ENCODE measurements at regions not wholly inside any gene's neighbourhood (a gene's known extent, or its start where the extent isn't known, plus 50 kb on each side); places are given as distances from the start of the nearest gene placed in this dataset.
"Not testable (repeated sequence)": the region's sequence is repeated elsewhere in the genome, so short reads cannot be mapped to it uniquely, and the experiment has no call there.

DNA sequence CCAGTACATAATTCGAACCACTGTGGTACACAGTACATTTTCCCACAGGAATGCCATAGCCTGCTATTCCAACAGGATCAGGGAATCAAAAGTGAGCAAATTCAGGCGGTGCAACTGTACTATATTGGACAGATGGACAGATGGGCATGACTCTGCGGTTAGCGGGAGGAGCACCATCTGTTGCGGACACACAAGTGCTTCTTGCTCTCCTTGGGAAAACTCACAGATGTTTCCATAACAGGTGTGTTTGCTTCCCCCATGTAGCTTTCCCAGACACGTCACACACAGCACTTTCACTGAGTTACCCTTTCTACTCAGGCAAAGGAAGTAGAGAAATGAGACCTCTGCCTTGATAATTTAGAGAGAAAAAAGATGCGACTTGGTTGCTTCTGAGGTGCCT lies 325.1 kb upstream of the THBS1 start:
- Histone ChIP-seq H3K9me3 (ENCODE audit: control insufficient read depth in 2 of 2, low read length in 2 of 2) (no peaks in the 10 kb centered on the region), H3K27me3 (ENCODE audit: control insufficient read depth, insufficient read depth, low read length) (peaks cover 4% of the 10 kb centered on the region), H3K4me1 (ENCODE audit: control insufficient read depth, insufficient read depth, low read length, poor library complexity, severe bottlenecking) (no peaks in the 10 kb centered on the region), H3K4me3 (ENCODE audit: low read depth, low read length) (no peak overlapping the region), H3K36me3 (ENCODE audit: control insufficient read depth, insufficient read depth, low read length) (no peaks in the 10 kb centered on the region), H3K27ac (ENCODE audit: insufficient read depth, low read length, poor library complexity, severe bottlenecking) (no peak overlapping the region)
- ATAC-seq (ENCODE audit: low read depth in 2 of 2): no peak
- Mint-ChIP-seq H3K27me3 (peaks cover 10% of the 10 kb centered on the region), H3K27ac (no peak overlapping the region), H3K4me3 (no peak overlapping the region), H3K36me3 (no peaks in the 10 kb centered on the region), H3K9me3 (peaks cover 0 to 4% (median 0%) of the 10 kb centered on the region in 7 donors), H3K4me1 (no peaks in the 10 kb centered on the region)
- DNase-seq: no peak

DNA sequence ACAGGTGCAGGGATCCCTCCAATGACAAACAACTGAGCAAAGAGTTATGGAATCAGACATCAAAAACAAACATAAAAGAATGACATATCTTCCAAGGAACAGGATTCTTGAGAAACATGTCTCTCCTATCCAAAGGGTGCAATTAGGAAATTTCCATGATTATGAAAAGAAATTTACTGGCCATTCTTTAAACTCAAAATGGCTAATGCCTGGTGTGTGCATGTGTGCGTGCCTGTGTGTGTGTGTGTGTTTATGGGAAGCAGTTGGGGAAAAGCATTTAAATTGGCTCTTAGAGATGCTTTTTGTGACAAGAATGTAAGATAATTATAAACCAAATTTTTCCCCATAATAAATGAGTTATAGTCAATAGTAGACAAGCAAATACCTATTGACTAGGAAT lies 320.5 kb upstream of the THBS1 start:
- no peak overlapping the region for H3K4me3 Mint-ChIP-seq
- peaks cover 0 to 4% (median 0%) of the 10 kb centered on the region in 7 donors for H3K9me3 Mint-ChIP-seq
- ATAC-seq (ENCODE audit: low read depth in 2 of 2) (no peak), DNase-seq (no peak)
- H3K36me3 Mint-ChIP-seq: no peaks in the 10 kb centered on the region
- H3K4me3 ChIP-seq (ENCODE audit: low read depth, low read length): no peak overlapping the region
- H3K27me3 Mint-ChIP-seq: peaks cover 5% of the 10 kb centered on the region
- no peaks in the 10 kb centered on the region for H3K4me1 ChIP-seq (ENCODE audit: control insufficient read depth, insufficient read depth, low read length, poor library complexity, severe bottlenecking)
- no peak overlapping the region for H3K27ac ChIP-seq (ENCODE audit: insufficient read depth, low read length, poor library complexity, severe bottlenecking)
- H3K27ac Mint-ChIP-seq: peak overlapping the region in 1 of 3 donors; percentile 29
- H3K4me1 Mint-ChIP-seq: peaks cover 0 to 18% (median 9%) of the 10 kb centered on the region in 4 donors
- H3K36me3 ChIP-seq (ENCODE audit: control insufficient read depth, insufficient read depth, low read length): no peaks in the 10 kb centered on the region
- no peaks in the 10 kb centered on the region for H3K9me3 ChIP-seq (ENCODE audit: control insufficient read depth in 2 of 2, low read length in 2 of 2)
- H3K27me3 ChIP-seq (ENCODE audit: control insufficient read depth, insufficient read depth, low read length): peaks cover 2% of the 10 kb centered on the region

- Mint-ChIP-seq H3K4me1 (peaks cover 0 to 18% (median 9%) of the 10 kb centered on the region in 4 donors), H3K4me3 (no peak overlapping the region), H3K9me3 (peaks cover 0 to 4% (median 0%) of the 10 kb centered on the region in 7 donors), H3K27me3 (peaks cover 5% of the 10 kb centered on the region), H3K27ac (no peak overlapping the region), H3K36me3 (no peaks in the 10 kb centered on the region)
- Histone ChIP-seq H3K27ac (ENCODE audit: insufficient read depth, low read length, poor library complexity, severe bottlenecking) (no peak overlapping the region), H3K36me3 (ENCODE audit: control insufficient read depth, insufficient read depth, low read length) (no peaks in the 10 kb centered on the region), H3K9me3 (ENCODE audit: control insufficient read depth in 2 of 2, low read length in 2 of 2) (no peaks in the 10 kb centered on the region), H3K27me3 (ENCODE audit: control insufficient read depth, insufficient read depth, low read length) (peaks cover 2% of the 10 kb centered on the region), H3K4me3 (ENCODE audit: low read depth, low read length) (no peak overlapping the region), H3K4me1 (ENCODE audit: control insufficient read depth, insufficient read depth, low read length, poor library complexity, severe bottlenecking) (no peaks in the 10 kb centered on the region)
- no peak for ATAC-seq (ENCODE audit: low read depth in 2 of 2)
- DNase-seq: no peak
Measured at GRCh38 chr15:39260791-39261190, 320.1 kb upstream of the THBS1 start.

GRCh38 chr15:39261397-39262183 lies 319.3 kb upstream of the THBS1 start:
- not testable (repeated sequence) for DNase-seq; H3K27me3 ChIP-seq (ENCODE audit: control insufficient read depth, insufficient read depth, low read length); H3K27ac ChIP-seq (ENCODE audit: insufficient read depth, low read length, poor library complexity, severe bottlenecking); H3K4me1 ChIP-seq (ENCODE audit: control insufficient read depth, insufficient read depth, low read length, poor library complexity, severe bottlenecking); H3K4me3 ChIP-seq (ENCODE audit: low read depth, low read length); H3K36me3 ChIP-seq (ENCODE audit: control insufficient read depth, insufficient read depth, low read length); H3K4me3 Mint-ChIP-seq; ATAC-seq (ENCODE audit: low read depth in 2 of 2); H3K9me3 ChIP-seq (ENCODE audit: control insufficient read depth in 2 of 2, low read length in 2 of 2); H3K27ac Mint-ChIP-seq; H3K36me3 Mint-ChIP-seq; H3K27me3 Mint-ChIP-seq; H3K9me3 Mint-ChIP-seq
- H3K4me1 Mint-ChIP-seq: peaks cover 0 to 18% (median 9%) of the 10 kb centered on the region in 4 donors

- not testable (repeated sequence) for H3K9me3 ChIP-seq (ENCODE audit: control insufficient read depth in 2 of 2, low read length in 2 of 2); H3K4me3 Mint-ChIP-seq; H3K36me3 ChIP-seq (ENCODE audit: control insufficient read depth, insufficient read depth, low read length); H3K4me3 ChIP-seq (ENCODE audit: low read depth, low read length); H3K27ac ChIP-seq (ENCODE audit: insufficient read depth, low read length, poor library complexity, severe bottlenecking); H3K27me3 ChIP-seq (ENCODE audit: control insufficient read depth, insufficient read depth, low read length); H3K27me3 Mint-ChIP-seq; H3K9me3 Mint-ChIP-seq; ATAC-seq (ENCODE audit: low read depth in 2 of 2); H3K36me3 Mint-ChIP-seq; H3K4me1 ChIP-seq (ENCODE audit: control insufficient read depth, insufficient read depth, low read length, poor library complexity, severe bottlenecking)
- Mint-ChIP-seq H3K4me1 (peaks cover 0 to 18% (median 9%) of the 10 kb centered on the region in 4 donors), H3K27ac (peak overlapping the region in 1 of 3 donors; percentile 20)
- peak in 2 of 3 donors; percentile 19 to 21 for DNase-seq
Measured at GRCh38 chr15:39262995-39263772, 317.7 kb upstream of the THBS1 start.

- H3K27ac ChIP-seq (ENCODE audit: insufficient read depth, low read length, poor library complexity, severe bottlenecking): no peak overlapping the region
- Mint-ChIP-seq H3K4me1 (peaks cover 0 to 18% (median 9%) of the 10 kb centered on the region in 4 donors), H3K27ac (no peak overlapping the region)
Measured at GRCh38 chr15:39265261-39265660, 315.6 kb upstream of the THBS1 start.

DNA sequence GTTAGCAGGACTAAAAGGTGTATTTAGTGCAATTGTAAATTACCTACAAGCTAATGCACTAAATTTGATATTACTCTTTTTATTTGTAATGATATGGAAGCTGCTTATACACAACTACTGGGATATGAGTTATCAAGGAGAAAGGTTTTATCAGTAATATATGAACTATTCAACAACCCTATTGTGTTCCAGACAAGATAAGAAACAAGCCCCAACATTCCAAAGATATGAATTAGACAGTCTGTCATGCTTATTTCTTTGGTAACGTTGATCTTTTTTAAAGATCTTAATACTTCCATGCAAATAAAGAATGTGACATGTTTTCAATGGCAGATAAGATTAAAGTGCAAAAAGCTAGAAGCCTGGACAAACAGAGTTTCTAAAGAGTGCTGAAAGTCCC lies 314.0 kb upstream of the THBS1 start:
- Mint-ChIP-seq H3K36me3 (no peaks in the 10 kb centered on the region), H3K9me3 (no peaks in the 10 kb centered on the region), H3K27me3 (no peaks in the 10 kb centered on the region), H3K4me1 (peaks cover 0 to 16% (median 9%) of the 10 kb centered on the region in 4 donors), H3K4me3 (no peak overlapping the region), H3K27ac (no peak overlapping the region)
- Histone ChIP-seq H3K27me3 (ENCODE audit: control insufficient read depth, insufficient read depth, low read length) (no peaks in the 10 kb centered on the region), H3K4me3 (ENCODE audit: low read depth, low read length) (no peak overlapping the region), H3K36me3 (ENCODE audit: control insufficient read depth, insufficient read depth, low read length) (no peaks in the 10 kb centered on the region), H3K9me3 (ENCODE audit: control insufficient read depth in 2 of 2, low read length in 2 of 2) (no peaks in the 10 kb centered on the region), H3K4me1 (ENCODE audit: control insufficient read depth, insufficient read depth, low read length, poor library complexity, severe bottlenecking) (no peaks in the 10 kb centered on the region), H3K27ac (ENCODE audit: insufficient read depth, low read length, poor library complexity, severe bottlenecking) (no peak overlapping the region)
- ATAC-seq (ENCODE audit: low read depth in 2 of 2) (no peak), DNase-seq (no peak)

More at GRCh38 chr15:39265261-39265660, 315.6 kb upstream of the THBS1 start:
- no peak overlapping the region for H3K4me3 Mint-ChIP-seq
- no peak for ATAC-seq (ENCODE audit: low read depth in 2 of 2)
- H3K4me3 ChIP-seq (ENCODE audit: low read depth, low read length): no peak overlapping the region
- H3K4me1 ChIP-seq (ENCODE audit: control insufficient read depth, insufficient read depth, low read length, poor library complexity, severe bottlenecking): no peaks in the 10 kb centered on the region
- H3K9me3 Mint-ChIP-seq: peaks cover 0 to under 1% (median 0%) of the 10 kb centered on the region in 7 donors
- no peaks in the 10 kb centered on the region for H3K27me3 Mint-ChIP-seq
- H3K27me3 ChIP-seq (ENCODE audit: control insufficient read depth, insufficient read depth, low read length): no peaks in the 10 kb centered on the region
- DNase-seq: no peak
- H3K36me3 ChIP-seq (ENCODE audit: control insufficient read depth, insufficient read depth, low read length): no peaks in the 10 kb centered on the region
- no peaks in the 10 kb centered on the region for H3K9me3 ChIP-seq (ENCODE audit: control insufficient read depth in 2 of 2, low read length in 2 of 2)
- no peaks in the 10 kb centered on the region for H3K36me3 Mint-ChIP-seq
